ENCODE measurements at regions not wholly inside any gene's neighbourhood (a gene's known extent, or its start where the extent isn't known, plus 50 kb on each side); places are given as distances from the start of the nearest gene placed in this dataset.

- TF ChIP-seq ZSCAN16 (tag by site-specific recombination; IDR thresholded peaks at IDR 0.05) (no peak), RBAK (tag by site-specific recombination; IDR thresholded peaks at IDR 0.05) (no peak)
These were observed 599.3 kb downstream of the PYDC2 start for GRCh38 chr3:192060160-192060781.

Measured in HEK293 (cell line).